ENCODE measurements at regions not wholly inside any gene's neighbourhood (a gene's known extent, or its start where the extent isn't known, plus 50 kb on each side); places are given as distances from the start of the nearest gene placed in this dataset.
"Not testable (repeated sequence)": the region's sequence is repeated elsewhere in the genome, so short reads cannot be mapped to it uniquely, and the experiment has no call there.

- H3K4me1 ChIP-seq; H3K27ac ChIP-seq; intact Hi-C loops (cut with DNase I); DNase-seq; H3K27me3 ChIP-seq; ATAC-seq; H3K4me3 ChIP-seq; H3K36me3 ChIP-seq: not testable (repeated sequence)
- H3K9me3 ChIP-seq: peaks cover 0 to 18% (median 0%) of the 10 kb centered on the region in 12 donors
- WGBS, 4 donors: 80 to 90% (median 87%) methylated on average over 11 of the region's 11 CpGs
These were observed 277.8 kb upstream of the ARHGAP42 start for GRCh38 chr11:100409267-100409666.

- H3K27ac ChIP-seq: no peak overlapping the region
- DNase-seq (no peak), ATAC-seq (no peak)
- 76 to 86% (median 83%) methylated on average over 2 of the region's 2 CpGs for WGBS, 4 donors
- H3K4me3 ChIP-seq: no peak overlapping the region
- H3K36me3 ChIP-seq: no peaks in the 10 kb centered on the region
- no peaks in the 10 kb centered on the region for H3K4me1 ChIP-seq
- no peaks in the 10 kb centered on the region for H3K27me3 ChIP-seq
- TF ChIP-seq CTCF (IDR thresholded peaks at IDR 0.05): no peak
- no peak for TF ChIP-seq POLR2A (IDR thresholded peaks at IDR 0.05)
- peaks cover 0 to 36% (median 14%) of the 10 kb centered on the region in 12 donors for H3K9me3 ChIP-seq
- intact Hi-C loops (cut with DNase I): no loop called here
These were observed 267.6 kb upstream of the ARHGAP42 start for GRCh38 chr11:100419518-100419917.

GRCh38 chr11:100434821-100435641 lies 252.1 kb upstream of the ARHGAP42 start:
- H3K27ac ChIP-seq: no peak overlapping the region
- no peak for TF ChIP-seq CTCF (IDR thresholded peaks at IDR 0.05)
- no peak for ATAC-seq
- DNase-seq: peak in 1 of 5 donors; percentile 40
- WGBS, 4 donors: 58 to 64% (median 63%) methylated on average over 10 of the region's 10 CpGs
- intact Hi-C loops (cut with DNase I): no loop called here
- no peaks in the 10 kb centered on the region for H3K36me3 ChIP-seq
- H3K4me1 ChIP-seq: peaks cover 0 to 15% (median 1%) of the 10 kb centered on the region in 12 donors
- peaks cover 0 to 7% (median 0%) of the 10 kb centered on the region in 12 donors for H3K9me3 ChIP-seq
- H3K4me3 ChIP-seq: no peak overlapping the region
- H3K27me3 ChIP-seq: no peaks in the 10 kb centered on the region

GRCh38 chr11:100438376-100438775 lies 248.7 kb upstream of the ARHGAP42 start:
- H3K36me3 ChIP-seq: no peaks in the 10 kb centered on the region
- peaks cover 0 to 7% (median 0%) of the 10 kb centered on the region in 12 donors for H3K9me3 ChIP-seq
- H3K4me1 ChIP-seq: peaks cover 0 to 15% (median 1%) of the 10 kb centered on the region in 12 donors
- TF ChIP-seq POLR2A (IDR thresholded peaks at IDR 0.05) (no peak), CTCF (IDR thresholded peaks at IDR 0.05) (no peak)
- H3K4me3 ChIP-seq: no peak overlapping the region
- peak; percentile 68 to 91 (median 90) for ATAC-seq
- no peak for DNase-seq
- H3K27ac ChIP-seq: peak overlapping the region in 9 of 12 donors; percentile 21 to 73 (median 54)
- intact Hi-C loops (cut with DNase I): no loop called here
- no peaks in the 10 kb centered on the region for H3K27me3 ChIP-seq
- WGBS, 4 donors: 16 to 26% (median 23%) methylated on average over 2 of the region's 2 CpGs

All from heart left ventricle (tissue), 16 donors.